IPS-20b (cell line): ENCODE measurements at regions not wholly inside any gene's neighbourhood (a gene's known extent, or its start where the extent isn't known, plus 50 kb on each side); places are given as distances from the start of the nearest gene placed in this dataset.

Experiments used
- H3K27ac ChIP-seq: one replicate; pipeline ENCODE4 v1.5.1; 2013; ENCODE audit warnings: low read length
- H3K27me3 ChIP-seq: 2 replicates; pipeline ENCODE4 v1.6.1; 2013; ENCODE audit warnings: mild to moderate bottlenecking, low read length, inconsistent platforms; ENCODE audit not compliant: insufficient read depth
- H3K36me3 ChIP-seq: 2 replicates; pipeline ENCODE4 v1.6.1; 2013; ENCODE audit warnings: low read depth, mild to moderate bottlenecking, inconsistent platforms, low read length, moderate library complexity; ENCODE audit not compliant: insufficient read depth
- H3K4me1 ChIP-seq: 2 replicates; pipeline ENCODE4 v1.6.1; 2013; ENCODE audit warnings: mild to moderate bottlenecking, control low read depth, inconsistent platforms, low read length, moderate library complexity; ENCODE audit not compliant: insufficient read depth
- H3K4me3 ChIP-seq: 2 replicates; pipeline ENCODE4 v1.5.1; 2013; ENCODE audit warnings: mild to moderate bottlenecking, low read length, inconsistent platforms
- H3K9ac ChIP-seq: 2 replicates; pipeline ENCODE4 v1.6.1; 2013; ENCODE audit warnings: low read depth, mild to moderate bottlenecking, inconsistent platforms, low read length, moderate library complexity
- H3K9me3 ChIP-seq: 2 replicates; pipeline ENCODE4 v1.6.1; 2013; ENCODE audit warnings: mild to moderate bottlenecking, low read depth, low read length, inconsistent platforms; ENCODE audit not compliant: insufficient read depth

GRCh38 chr7:12741951-12742575, 54.6 kb downstream of the ARL4A start:
- H3K9ac ChIP-seq = no peak overlapping the region
- H3K9me3 ChIP-seq = no peaks in the 10 kb centered on the region
- no peak overlapping the region for H3K4me3 ChIP-seq
- H3K27me3 ChIP-seq = no peaks in the 10 kb centered on the region
- no peaks in the 10 kb centered on the region for H3K36me3 ChIP-seq
- H3K27ac ChIP-seq = no peak overlapping the region
- H3K4me1 ChIP-seq = no peaks in the 10 kb centered on the region

DNA sequence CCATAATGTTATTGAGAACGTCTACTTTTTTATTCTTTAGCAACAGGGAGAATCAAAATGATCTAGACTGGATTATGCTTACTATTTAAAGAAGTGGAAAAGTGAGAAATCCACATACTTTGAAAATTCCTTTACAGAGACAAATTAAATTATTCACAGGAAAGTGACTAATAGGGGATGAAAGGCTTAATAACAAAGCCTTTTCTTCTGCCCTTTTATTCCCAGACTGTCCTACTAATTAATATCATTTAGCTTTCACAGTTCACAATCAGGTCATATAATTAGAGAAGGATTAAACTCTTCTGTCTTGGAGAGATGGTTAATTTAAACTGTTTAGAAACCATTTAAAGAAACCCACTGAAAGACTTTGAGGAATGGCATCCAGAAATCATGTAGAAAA, 58.8 kb downstream of the ARL4A start:
- H3K9me3 ChIP-seq = no peaks in the 10 kb centered on the region
- no peak overlapping the region for H3K9ac ChIP-seq
- H3K4me1 ChIP-seq = peaks cover 14% of the 10 kb centered on the region; the same call in 1 of the 2 replicates
- no peaks in the 10 kb centered on the region for H3K36me3 ChIP-seq
- no peaks in the 10 kb centered on the region for H3K27me3 ChIP-seq
- H3K4me3 ChIP-seq = no peak overlapping the region
- H3K27ac ChIP-seq = no peak overlapping the region

DNA sequence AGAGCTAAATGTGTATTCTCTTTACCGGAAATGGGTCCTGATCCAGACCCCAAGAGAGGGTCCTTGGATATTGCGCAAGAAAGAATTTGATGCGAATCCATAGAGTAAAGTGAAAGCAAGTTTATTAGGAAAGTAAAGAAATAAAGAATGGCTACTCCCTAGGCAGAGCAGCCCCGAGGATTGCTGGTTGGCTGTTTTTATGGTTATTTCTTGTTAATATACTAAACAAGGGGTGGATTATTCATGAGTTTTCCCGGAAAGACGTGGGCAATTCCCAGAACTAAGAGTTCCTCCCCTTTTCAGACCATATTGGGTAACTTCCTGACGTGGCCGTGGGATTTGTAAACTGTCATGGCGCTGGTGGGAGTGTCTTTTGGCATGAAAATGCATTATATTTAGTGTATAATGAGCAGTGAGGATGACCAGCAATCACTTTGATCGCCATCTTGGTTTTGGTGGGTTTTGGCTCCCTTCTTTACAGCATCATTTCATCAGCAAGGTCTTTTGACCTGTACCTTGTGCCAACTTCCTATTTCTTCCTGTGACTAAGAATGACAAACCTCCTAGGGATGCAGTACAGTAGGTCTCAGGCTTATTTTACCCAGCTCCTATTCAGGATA, 60.4 kb downstream of the ARL4A start:
- no peaks in the 10 kb centered on the region for H3K36me3 ChIP-seq
- peaks cover 14% of the 10 kb centered on the region; the same call in 1 of the 2 replicates for H3K4me1 ChIP-seq
- H3K9ac ChIP-seq = no peak overlapping the region
- no peak overlapping the region for H3K4me3 ChIP-seq
- H3K27ac ChIP-seq = no peak overlapping the region
- H3K27me3 ChIP-seq = no peaks in the 10 kb centered on the region
- H3K9me3 ChIP-seq = no peaks in the 10 kb centered on the region

- H3K36me3 ChIP-seq = no peaks in the 10 kb centered on the region
- H3K9ac ChIP-seq = no peak overlapping the region
- H3K4me3 ChIP-seq = 0 out of 2 replicates have a peak overlapping the region, but pooled peaks have one; percentile 33
- no peaks in the 10 kb centered on the region for H3K27me3 ChIP-seq
- H3K4me1 ChIP-seq = peaks cover 14% of the 10 kb centered on the region; the same call in 1 of the 2 replicates
- H3K9me3 ChIP-seq = no peaks in the 10 kb centered on the region
- H3K27ac ChIP-seq = no peak overlapping the region
Observed at GRCh38 chr7:12749069-12749468, 61.6 kb downstream of the ARL4A start.

DNA sequence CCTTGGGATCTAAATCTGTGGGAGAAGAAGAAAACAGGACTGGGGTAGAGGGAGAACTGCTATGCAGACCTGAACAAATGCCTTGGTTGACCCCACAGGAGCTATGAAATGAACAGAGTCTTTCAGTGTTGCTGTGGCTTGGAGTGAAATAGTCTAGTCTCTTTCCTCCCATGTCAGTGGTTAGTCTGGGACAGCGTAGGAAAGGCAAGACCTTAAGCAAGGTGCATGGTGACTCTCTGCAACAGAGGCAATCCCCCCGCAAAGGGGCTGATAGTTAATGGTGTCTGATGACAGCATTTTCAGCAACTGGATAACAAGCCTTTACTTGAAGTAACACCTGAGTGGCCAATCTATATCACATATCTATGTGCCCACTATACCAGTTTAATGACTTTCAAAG, 62.3 kb downstream of the ARL4A start:
- Histone ChIP-seq H3K27me3 (no peaks in the 10 kb centered on the region), H3K9me3 (no peaks in the 10 kb centered on the region), H3K4me3 (no peak overlapping the region), H3K9ac (no peak overlapping the region), H3K4me1 (peaks cover 14% of the 10 kb centered on the region; the same call in 1 of the 2 replicates), H3K27ac (no peak overlapping the region), H3K36me3 (no peaks in the 10 kb centered on the region)

GRCh38 chr7:12751764-12752163, 64.3 kb downstream of the ARL4A start:
- Histone ChIP-seq H3K4me3 (no peak overlapping the region), H3K27me3 (no peaks in the 10 kb centered on the region), H3K27ac (no peak overlapping the region), H3K9me3 (no peaks in the 10 kb centered on the region), H3K36me3 (no peaks in the 10 kb centered on the region), H3K4me1 (peaks cover 14% of the 10 kb centered on the region; the same call in 1 of the 2 replicates), H3K9ac (no peak overlapping the region)

DNA sequence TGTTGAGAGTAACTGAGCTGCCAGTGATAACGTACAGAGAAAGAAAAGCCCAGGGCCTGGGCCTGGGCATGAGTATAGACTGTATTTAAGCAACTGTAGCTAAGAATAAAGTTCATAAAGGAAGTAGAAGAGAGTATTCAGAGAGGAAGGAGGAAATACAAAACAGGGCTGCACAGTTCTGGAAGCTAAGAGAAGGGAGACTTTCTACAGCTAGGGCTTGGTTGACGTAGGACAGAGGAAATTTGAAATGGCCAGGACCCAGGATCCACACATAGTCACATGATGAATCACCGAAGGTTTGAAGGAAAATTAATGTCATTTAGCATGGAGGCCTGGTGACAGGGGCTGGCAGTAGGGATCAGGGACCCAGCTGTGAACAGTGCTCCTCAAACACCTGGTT, 66.7 kb downstream of the ARL4A start:
- Histone ChIP-seq H3K27me3 (no peaks in the 10 kb centered on the region), H3K9ac (no peak overlapping the region), H3K36me3 (no peaks in the 10 kb centered on the region), H3K27ac (no peak overlapping the region), H3K4me3 (no peak overlapping the region), H3K4me1 (peaks cover 8% of the 10 kb centered on the region; the same call in 1 of the 2 replicates), H3K9me3 (no peaks in the 10 kb centered on the region)

DNA sequence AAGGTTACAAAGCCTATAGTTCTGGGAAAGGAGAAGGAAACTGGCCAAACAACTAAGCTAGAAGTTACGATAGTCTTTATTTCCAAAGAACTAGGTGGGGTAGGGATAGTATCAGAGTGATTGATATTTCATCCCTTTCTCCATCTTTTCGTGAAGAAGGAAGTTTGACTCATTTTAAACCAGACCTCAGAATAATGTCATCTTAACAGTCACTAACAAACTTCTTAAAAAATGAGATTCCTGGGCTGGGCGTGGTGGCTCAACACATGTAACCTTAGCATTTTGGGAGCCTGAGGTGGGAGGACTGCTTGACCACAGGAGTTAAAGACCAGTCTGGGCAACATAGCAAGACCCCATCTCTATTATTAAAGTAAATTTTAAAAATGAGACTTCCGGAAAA, 69.4 kb downstream of the ARL4A start:
- H3K36me3 ChIP-seq = no peaks in the 10 kb centered on the region
- H3K9me3 ChIP-seq = no peaks in the 10 kb centered on the region
- H3K27me3 ChIP-seq = no peaks in the 10 kb centered on the region
- no peak overlapping the region for H3K9ac ChIP-seq
- H3K27ac ChIP-seq = no peak overlapping the region
- no peak overlapping the region for H3K4me3 ChIP-seq
- H3K4me1 ChIP-seq = no peaks in the 10 kb centered on the region

DNA sequence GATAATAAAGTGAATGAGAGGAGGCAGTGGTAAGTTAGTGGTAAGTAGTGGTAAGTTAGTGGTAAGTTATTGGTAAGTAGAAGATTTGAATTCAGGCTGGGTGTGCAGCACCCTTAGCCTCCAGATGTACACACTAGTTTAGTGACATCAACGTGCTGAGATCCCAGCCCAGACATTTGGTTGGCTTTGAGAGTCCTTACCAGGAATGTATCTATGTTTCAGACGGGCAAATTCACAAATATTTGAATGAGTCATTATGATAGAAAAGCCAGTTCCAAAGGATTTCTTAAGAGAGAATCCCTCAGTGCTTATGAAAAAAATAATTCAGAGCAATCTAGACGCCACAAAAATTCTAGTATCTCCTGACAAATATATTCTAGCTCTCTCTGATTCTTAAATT, 70.0 kb downstream of the ARL4A start:
- no peak overlapping the region for H3K27ac ChIP-seq
- no peak overlapping the region for H3K9ac ChIP-seq

DNA sequence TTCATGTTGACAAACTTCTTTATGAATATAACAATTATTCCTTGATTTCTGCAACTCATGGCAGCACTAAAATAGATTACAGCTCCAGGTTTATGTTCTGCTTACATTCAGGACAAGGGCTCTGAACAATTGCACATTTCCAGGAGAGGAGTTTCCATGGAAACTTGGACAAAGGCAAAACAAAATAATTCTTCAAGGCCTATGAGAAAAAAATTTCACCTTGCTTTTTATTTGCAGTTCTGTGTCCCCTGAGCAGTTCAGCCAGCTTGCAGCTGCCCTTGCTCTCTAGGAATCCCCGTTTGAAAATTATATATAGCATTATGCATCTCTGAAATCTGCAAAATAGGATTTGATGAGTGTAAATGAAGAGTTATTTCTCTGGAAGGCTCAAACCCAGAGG, 71.7 kb downstream of the ARL4A start:
- Histone ChIP-seq H3K9me3 (no peaks in the 10 kb centered on the region), H3K27me3 (no peaks in the 10 kb centered on the region)

More for the DNA sequence above, 70.0 kb downstream of the ARL4A start:
- Histone ChIP-seq H3K9me3 (no peaks in the 10 kb centered on the region), H3K4me3 (no peak overlapping the region), H3K36me3 (no peaks in the 10 kb centered on the region), H3K4me1 (no peaks in the 10 kb centered on the region), H3K27me3 (no peaks in the 10 kb centered on the region)

DNA sequence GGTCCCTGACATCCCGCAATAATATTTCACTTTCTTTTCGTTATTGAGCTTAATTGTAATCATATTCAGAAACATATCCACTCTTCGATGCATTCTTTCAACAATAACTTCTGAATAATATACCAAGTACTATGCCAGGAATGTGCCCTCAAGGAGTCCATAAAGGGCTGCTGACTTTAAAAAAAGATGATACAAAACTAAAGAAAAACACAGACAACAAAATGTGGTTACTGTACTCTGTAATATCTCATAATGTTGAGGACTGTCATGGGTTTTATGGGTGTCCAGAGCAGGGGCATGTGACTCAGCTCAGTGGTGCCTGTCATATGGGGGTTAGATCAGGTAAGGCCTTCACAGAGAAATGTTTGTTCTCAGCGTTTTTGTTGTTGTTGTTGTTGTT, 73.7 kb downstream of the ARL4A start:
- Histone ChIP-seq H3K27ac (no peak overlapping the region), H3K9me3 (no peaks in the 10 kb centered on the region), H3K4me3 (no peak overlapping the region), H3K4me1 (peaks cover 7% of the 10 kb centered on the region), H3K27me3 (no peaks in the 10 kb centered on the region), H3K9ac (no peak overlapping the region), H3K36me3 (no peaks in the 10 kb centered on the region)

More for the DNA sequence above, 71.7 kb downstream of the ARL4A start:
- Histone ChIP-seq H3K4me1 (peaks cover under 1% of the 10 kb centered on the region; the same call in 1 of the 2 replicates), H3K27ac (no peak overlapping the region), H3K4me3 (no peak overlapping the region), H3K36me3 (no peaks in the 10 kb centered on the region), H3K9ac (no peak overlapping the region)

DNA sequence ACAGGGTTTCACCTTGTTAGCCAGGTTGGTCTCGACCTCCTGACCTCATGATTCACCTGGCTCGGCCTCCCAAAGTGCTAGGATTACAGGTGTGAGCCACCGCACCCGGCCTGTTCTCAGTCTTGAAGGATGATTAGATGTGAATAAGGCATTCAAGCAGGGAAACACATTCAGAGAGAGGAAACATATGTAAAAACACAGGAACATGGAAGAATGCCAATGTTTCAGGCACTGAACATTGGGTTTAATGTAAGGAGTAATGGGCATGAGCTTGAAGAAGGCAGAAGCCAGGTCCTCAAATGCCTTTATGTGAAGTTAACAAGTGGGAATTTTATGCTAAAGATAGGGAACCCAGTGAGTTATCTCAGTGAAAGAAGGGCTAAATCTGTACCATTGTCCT, 74.3 kb downstream of the ARL4A start:
- H3K9ac ChIP-seq = no peak overlapping the region
- H3K36me3 ChIP-seq = no peaks in the 10 kb centered on the region
- H3K9me3 ChIP-seq = no peaks in the 10 kb centered on the region
- no peak overlapping the region for H3K4me3 ChIP-seq
- peaks cover 7% of the 10 kb centered on the region for H3K4me1 ChIP-seq
- no peak overlapping the region for H3K27ac ChIP-seq
- no peaks in the 10 kb centered on the region for H3K27me3 ChIP-seq
